Activated CD4-positive, CD25-positive, alpha-beta regulatory T cell treated with anti-CD3 and anti-CD28 coated beads, Interleukin-2, amount 50 U/mL, for 16 hours (primary cell): ENCODE measurements at regions not wholly inside any gene's neighbourhood (a gene's known extent, or its start where the extent isn't known, plus 50 kb on each side); places are given as distances from the start of the nearest gene placed in this dataset.

Source experiments
- DNase-seq: peaks from one replicate; pipeline ENCODE4 v3.0.0-alpha.2; 2020; ENCODE audit warnings: low read depth, low spot score

DNA sequence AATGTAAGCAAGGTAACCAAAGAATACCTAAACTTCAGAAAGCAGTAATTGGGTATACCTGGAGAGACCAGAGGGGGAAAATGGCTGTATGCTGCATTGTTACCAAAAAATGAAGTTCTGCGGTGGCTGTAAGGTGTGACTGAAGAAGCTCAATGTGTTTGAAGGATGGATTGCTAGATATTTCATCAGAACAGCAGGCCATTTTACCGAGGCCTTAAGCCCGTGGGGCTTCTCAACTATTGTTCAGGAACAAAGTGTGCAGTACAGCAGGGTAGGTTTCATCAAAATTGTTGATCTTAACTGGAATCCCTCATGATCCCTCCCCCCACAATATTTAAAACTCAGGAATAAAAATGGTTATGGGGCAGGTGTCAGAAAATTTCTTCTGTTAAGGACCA, 204.0 kb upstream of the GHITM start:
- no peak for DNase-seq

DNA sequence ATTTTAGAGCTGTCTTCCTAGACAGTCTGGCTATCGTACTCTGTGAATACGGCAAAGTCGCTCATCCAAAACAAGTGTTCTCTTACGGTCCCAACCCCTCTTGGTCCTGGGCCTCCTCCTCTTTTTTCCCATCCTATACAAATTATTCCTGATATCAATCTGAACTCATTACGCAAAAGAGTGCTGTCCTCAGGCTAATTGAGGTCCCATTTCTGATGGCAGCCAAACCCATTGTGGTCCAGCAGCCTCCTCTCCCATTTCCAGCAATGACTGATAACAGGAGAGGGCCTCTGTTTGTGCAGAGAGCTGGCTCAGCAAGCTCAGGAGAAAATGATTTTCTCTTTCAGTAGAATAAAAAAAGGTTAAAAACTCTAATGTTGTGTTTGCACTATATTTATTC, 203.4 kb upstream of the GHITM start:
- DNase-seq = no peak

DNA sequence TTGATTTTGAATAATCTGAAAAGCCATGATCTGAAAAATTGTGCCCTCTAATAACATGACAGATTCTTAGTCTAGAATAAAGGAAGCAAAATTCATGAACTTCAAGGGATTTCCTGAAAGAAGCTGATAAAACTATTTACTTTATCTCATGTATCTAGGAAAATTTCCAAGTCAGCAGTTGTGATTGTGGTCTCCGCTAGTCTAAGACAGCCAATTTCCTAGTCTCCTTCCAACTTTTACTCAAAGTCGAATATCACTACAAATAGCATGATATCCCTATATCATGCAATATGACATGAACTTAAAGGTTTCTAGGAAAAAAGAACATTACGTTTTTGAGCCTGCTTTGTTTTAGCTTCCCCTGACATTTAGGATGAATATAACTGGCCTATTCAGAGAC, 202.1 kb upstream of the GHITM start:
- no peak for DNase-seq

DNA sequence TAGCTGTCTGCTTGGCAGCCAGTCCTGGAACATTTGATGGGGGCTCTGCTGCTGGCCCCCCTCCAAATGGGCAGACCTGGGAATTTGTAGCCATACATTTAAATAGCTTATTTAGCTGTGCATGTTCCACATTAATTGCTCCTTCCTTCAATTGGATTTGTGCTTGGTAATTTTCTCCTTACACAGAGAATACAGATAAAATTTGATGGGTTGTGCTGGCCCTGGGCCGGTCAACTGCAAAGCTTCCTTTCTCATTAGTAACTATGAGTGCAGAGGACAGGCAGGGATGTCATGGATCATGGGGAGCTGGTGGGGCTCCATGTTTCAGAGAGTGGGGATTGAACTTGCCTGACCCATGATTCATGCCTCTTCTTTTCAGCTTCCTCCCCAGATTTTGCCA, 201.5 kb upstream of the GHITM start:
- no peak for DNase-seq

DNA sequence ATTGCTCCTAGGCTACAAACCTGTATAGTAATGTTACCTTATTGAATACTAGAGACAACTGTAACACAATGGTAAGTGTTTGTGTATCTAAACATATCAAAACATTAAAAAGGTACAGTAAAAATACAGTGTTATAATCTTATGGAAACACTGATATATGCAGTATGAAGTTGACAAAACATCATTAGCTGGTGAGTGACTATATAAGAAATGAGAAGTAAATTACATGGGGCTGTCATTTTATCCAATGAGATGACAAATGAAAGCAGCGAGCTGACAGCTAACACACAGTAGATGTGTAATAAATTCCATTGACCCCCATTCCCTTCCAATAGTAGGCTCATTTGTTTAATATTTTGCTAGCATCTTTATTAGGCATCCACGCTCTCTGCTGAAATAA, 198.1 kb upstream of the GHITM start:
- DNase-seq = no peak

DNA sequence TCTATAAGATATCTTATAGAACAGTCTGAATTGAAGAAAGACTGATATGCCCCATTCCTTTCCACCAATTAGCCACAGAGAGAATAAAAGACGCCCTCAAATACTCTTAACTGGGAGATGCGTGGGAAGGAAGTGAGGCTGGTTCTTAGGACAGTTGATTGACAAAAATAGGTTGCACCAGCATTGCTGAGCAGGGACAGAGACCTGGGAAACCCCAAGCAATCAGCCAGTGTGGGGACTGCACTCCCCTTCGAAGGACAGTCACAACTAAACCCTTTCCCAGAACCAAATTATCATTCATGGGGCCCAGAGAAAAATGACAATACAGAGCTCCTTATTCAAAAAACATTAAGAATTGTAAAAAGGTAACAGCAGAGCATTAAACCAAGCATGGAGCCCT, 196.9 kb upstream of the GHITM start:
- DNase-seq = no peak

DNA sequence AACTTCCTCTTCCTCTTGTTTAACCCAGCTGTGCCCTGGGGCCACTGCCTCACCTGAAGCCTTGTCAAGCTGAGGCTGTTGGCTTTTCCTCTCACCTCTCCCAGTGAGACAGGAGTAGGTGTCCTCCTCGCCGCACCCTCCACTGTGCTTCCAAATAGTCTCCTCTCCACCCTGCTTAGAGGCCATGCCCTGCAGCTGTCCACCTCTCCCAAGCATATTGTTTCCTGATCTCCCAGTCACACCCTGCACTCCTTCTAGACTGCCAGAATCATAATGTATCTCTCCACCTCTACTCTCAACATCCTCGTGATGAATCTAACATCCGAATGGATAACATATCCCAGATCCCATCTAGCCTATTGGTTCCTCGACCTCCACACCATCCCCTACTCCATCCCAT, 196.3 kb upstream of the GHITM start:
- DNase-seq = no peak

DNA sequence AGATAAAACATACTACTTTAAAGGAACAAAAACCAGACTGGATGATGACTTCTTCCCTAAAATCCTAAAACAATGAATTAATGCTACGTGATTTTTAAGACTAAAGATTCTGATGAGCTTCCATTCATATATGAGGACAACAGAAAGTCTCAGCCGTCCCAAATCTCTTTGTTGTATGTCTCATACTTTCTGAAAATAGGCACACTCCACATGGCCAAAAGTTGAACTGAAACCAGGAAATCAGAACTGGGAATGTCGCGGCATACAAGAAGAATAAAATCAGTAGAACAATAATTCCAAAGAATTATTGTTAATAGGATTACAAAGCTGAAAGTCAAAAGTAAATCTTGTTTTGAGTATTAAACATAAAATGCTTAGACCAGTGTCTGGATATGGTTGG, 195.4 kb upstream of the GHITM start:
- no peak for DNase-seq

DNA sequence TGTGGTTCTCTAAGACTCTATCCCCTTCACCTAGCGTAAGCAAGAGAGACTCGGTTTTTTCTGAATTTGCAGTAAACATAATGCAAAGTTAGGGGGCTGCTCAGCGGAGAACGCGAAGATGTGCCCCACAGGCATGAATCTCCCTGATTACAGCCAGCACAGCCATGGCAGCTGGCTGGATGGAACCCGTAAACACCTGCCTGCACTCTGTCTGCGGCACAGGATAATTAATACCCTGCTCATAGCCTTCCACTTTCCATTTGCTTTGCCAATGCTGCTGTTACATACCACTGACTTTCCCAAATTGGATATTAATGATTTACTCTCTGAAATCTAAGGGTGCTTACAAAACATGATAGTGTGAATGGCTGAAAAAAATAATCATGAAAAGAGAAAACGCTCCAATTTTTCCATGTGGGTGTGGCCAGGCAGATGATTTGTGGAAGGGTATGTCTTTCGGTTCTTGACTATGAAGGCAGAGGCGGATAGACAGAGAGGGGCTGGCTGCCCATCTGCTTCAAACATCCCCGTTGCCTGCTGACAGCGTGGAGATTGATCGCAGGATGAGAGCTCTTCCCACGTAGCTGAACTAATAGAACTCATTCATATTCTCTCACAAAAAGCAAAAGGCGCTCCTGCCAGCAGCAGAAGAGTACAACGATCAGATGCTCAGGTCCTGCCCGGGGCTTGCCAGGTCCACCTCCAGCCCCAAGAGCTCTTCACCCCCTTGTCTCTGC, 193.2 kb upstream of the GHITM start:
- DNase-seq = no peak

DNA sequence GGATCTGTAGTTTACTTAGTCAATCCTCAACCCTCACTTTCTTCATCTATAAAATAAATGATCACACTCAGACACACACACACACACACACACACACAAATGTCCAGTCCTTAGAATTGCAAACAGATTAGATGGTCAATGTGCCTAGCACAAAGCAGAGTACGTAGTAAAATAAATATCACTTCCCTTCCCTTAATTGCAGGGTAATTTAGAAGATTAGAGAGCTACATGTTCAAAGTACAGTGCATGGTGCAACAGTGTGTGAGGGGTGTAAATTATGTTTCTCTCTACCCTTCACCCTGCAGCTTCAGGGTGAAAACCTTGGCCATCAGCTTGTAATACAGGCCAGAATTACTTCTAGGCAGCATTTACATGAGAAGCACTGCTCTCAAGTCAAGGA, 187.0 kb upstream of the GHITM start:
- no peak for DNase-seq

DNA sequence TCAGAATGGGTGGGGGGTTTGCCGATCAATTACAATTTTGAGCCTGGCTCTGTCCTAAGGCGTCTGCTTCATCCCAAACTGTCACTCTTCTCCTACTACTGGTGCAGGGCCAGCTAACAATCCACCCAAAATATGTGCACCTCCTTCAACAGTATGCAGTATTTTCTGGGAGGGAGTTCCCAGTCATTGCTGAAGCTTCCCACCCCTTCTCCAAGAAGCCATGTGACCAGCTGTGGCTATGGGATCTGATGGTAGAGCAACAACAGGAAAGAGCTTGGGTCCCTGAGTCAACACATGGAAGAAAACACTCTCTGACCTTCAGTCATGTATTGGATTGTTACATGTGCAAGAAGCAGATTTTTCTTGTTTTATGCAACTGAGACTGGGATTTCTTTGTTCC, 185.7 kb upstream of the GHITM start:
- DNase-seq = no peak

DNA sequence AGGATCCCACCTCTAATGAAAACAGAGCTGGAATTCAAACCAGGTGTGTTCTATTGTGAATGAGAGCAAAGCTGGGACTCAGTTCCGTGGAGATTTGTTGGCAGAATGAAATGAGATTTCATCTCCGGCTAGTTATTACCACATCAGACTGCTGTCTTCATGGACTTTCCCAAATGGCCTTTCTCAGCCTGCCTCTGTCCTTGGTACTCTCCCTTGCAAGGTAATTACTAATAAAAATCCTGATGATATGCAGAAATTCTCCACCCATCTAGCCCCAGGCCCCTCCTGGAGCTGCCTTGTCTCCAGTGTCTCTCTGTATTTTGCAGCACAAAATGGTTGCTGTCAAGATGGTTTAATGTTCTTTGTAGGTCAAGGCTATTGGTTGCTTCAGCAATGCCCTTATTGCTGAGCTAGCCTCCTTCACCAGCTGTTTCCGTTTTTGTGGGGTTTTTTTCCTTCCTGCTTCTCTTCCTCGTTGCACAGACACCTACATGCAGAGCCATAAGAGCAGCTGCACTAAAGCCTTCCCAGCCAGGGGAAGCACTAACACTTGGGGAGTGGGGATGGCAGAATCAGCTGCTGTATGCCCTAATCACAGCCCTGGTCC, 185.0 kb upstream of the GHITM start:
- no peak for DNase-seq

DNA sequence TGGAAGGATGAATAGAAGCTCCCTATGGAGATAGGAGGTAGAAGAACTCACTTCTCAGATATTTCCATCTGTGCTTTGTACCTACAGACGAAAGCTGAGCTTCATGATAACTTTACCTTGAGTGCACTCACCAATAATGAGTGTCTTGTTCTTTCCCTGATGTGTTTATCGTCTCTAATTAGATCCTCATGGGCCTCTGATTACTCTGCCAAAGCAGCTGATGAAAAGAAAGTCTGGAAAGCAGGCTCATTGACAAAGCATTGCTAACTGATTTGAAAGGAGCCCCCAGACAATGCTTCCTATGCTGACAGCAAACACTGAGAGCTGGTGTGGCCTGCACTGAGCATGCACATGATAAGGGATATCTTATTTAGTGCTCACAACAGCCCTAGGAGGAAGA, 183.9 kb upstream of the GHITM start:
- no peak for DNase-seq

DNA sequence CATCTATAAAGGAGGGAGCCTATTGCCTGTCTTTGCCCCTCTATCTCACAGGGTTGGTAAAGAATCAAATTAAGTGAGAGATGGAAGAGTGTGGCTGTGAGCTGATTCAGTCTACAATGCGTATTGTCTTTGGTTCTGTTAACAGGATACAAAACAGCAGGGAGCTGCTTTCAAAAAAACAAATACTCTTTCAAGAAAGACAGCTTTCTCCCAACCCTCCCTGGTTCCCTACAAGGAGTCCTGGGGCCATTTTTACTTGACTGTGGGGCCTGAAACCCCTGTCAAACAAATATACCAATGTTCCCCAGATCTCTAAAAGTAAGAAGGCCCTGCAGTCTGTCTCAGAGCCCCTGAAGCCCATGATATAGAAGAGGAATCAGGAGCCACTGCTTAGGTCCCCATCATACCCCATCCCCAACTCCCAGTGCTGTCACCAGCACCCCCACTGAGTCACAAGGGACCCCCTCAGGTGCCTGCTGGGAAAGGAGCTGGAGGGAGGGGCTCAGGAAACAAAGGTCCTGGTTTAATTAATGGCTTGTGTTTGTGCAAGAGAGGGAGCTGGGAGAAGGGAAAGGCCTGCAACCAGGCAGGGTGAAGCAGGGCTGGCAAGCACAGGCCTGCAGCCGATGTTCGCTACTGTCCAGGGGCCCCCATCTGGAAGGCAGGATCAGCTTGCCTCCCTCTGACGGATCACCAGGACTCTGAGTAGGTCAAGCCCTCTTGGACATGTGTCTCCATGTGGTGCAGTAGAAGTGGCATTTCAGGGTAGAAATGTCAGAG, 182.0 kb upstream of the GHITM start:
- DNase-seq = no peak

DNA sequence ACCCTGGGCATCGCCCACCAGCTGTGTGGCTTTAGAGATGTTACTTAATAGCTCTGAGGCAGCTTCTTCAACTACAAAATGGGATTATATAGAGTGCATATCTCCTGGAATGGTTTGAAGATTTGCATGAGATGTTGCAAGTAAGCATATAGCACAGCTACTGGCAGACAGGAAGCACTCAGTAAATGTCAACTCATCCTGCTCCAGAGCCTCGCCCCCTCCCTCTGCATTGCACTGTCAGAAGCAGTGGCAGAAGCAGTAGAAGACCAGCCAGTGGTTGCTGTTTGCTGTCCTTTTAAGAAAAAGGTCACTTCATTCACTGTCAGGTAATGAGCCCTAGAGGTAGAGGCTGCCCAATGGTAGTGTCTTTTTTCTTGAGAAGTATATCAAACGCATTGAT, 180.0 kb upstream of the GHITM start:
- no peak for DNase-seq

DNA sequence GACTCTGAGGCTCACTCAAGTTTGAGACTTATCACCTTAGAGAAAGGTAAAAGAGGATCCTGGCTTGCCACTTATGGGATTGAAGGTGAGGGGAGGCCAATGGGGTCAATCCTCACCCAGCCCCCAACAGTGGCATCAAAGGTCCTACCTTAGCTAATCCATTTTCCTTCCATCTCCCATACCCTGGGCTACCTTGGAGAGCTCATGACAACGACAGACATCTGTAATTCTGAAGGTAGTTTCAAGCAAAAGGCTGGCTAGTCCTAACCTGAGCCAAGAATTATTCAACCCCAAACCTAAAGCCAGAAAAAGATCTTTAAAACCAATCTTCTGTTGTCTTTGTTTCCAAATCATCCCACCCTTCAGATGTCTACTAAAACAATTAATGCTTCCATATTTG, 179.2 kb upstream of the GHITM start:
- DNase-seq = no peak

DNA sequence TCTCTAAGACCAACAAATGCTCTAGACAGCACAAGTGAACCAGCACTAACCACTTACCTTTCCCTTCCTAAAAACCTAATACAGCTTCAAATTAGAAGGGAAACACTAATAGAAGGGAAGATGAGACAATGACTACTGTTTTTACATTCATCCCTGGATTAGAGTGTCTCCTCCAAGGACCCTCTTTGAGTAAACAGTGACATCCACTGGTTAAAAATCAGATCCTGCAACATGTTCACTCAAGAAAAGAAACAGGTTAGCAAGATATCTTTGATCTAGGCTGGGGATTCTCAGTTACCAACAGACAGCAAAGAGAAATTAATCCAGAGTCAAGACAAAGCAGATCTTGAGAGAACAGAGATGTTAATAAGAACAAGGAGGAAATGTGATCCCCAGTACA, 177.7 kb upstream of the GHITM start:
- DNase-seq = no peak

DNA sequence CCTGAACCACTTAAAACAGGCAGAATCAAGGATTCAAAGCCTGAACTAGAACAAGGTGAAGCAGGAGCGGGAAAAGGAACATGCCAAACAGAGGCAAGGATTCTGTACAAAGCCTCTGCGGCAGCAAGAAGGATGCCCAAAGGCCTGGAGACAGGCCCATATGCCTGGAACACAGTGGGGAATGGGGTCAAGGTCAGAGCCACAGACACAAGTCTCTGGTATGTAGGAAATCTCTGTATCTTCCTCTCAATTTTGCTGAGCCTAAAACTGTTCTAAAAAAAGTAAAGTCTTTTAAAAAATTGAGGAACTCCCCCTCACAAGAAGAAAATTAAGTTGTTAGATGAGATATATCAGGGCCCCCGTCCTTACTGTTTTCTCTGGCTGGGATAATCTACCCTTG, 175.9 kb upstream of the GHITM start:
- no peak for DNase-seq

DNA sequence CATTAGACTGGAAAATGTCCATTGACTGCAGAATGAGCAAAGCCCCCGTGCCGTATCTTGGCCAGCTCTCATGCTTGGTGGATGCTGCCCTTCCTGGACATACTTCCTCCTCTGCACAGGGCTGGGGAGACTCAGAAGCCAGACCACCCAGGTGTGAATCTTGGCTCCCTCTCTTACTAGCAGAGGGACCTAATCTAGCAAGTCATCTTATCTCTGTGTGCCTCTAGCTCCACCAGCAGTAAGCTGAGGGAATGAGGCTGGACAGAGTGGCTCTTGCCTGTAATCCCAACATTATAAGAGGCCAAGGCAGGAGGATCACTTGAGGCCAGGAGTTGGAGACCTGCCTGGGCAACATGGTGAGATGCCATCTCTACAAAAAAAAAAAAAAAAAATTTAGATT, 173.8 kb upstream of the GHITM start:
- DNase-seq = no peak

DNA sequence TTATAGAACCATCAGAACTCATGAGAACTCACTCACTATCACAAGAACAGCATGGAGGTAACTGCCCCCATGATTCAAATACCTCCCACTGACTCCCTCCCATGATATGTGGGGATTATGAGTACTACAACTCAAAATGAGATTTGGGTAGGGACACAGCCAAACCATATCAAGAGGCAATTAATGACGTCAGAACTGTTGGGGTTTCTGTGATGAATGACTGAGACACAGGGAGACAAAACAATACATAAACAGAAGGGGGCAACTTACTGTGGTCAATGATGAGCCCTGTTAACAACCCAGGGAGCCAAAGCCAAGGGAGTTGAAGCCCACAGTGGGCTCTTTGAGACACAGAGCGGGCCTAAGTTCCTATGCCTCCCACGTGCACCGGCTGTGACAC, 171.3 kb upstream of the GHITM start:
- no peak for DNase-seq

DNA sequence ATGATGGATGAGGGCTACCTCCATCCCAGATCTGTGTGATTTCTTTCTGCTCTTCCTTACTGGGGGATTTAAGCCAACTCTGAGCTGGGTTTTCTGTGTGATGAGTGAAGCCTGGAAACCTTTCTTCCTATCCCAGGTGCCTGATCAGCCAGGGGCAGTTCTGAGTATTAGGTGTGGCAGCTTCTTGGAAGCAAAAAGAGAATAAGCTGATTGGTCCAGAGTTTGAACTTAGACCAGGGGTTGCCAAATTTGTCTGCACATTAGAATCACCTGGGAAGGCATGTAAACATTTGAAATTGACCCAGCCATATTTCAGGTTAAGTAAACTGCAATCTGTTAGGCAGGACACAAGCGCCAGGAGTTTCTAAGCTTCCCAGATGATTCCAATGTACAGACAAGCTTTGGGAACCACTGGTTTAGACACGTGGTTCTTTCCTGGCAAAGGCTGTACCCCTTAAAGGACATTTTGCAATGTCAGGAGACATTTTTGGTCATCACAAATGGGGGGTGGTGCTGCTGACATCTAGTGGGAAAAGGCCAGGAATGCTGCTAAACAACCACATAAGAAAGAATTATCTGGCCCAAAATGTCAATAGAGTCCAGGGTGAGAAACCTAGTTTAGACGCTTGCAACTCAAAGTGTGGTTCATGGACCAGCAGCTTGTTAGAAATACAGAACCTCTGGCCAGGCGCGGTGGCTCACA, 160.5 kb upstream of the GHITM start:
- no peak for DNase-seq

DNA sequence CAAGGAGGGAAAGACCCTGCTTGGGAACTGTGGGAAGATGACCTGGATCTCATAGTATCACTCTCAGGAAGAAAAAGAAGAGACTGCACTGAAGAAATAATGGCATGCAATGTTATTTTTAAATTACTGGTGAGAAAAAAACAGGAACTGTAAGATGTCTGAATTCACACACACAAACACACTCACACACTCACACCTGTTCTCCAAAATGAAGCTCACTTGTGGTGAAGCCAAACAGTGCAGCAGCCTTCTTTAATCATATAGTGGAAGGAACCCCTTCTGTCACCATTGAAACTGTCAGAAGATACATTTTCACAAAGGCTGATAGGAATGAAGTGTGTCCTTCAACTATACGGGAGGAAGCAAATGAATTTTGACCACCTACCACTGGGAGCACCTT, 156.5 kb upstream of the GHITM start:
- no peak for DNase-seq
